Thymus (tissue), 11 donors: ENCODE measurements at regions not wholly inside any gene's neighbourhood (a gene's known extent, or its start where the extent isn't known, plus 50 kb on each side); places are given as distances from the start of the nearest gene placed in this dataset.

Experiments
- DNase-seq, 9 donors: peaks; one replicate each; pipeline ENCODE4 v3.0.0-alpha.2; 2013; ENCODE audit warnings: low spot score in 9 of 9, low read depth in 6 of 9, missing footprints in 1 of 9
- H3K27ac ChIP-seq, 2 donors: one replicate each; pipeline ENCODE4 v1.5.1; 2013; ENCODE audit warnings: control low read depth in 1 of 2, low read depth in 1 of 2, low read length in 1 of 2, mild to moderate bottlenecking in 1 of 2, moderate library complexity in 1 of 2
- H3K27me3 ChIP-seq, 2 donors: one replicate each; pipeline ENCODE4 v1.5.1; 2013; ENCODE audit warnings: low read length in 1 of 2; ENCODE audit not compliant: control insufficient read depth in 2 of 2, insufficient read depth in 1 of 2
- H3K36me3 ChIP-seq, 2 donors: one replicate each; pipeline ENCODE4 v1.5.1; 2013; ENCODE audit warnings: low read length in 1 of 2, mild to moderate bottlenecking in 1 of 2, moderate library complexity in 1 of 2; ENCODE audit not compliant: control insufficient read depth in 2 of 2, insufficient read depth in 2 of 2
- H3K4me1 ChIP-seq, 2 donors: one replicate each; pipeline ENCODE4 v1.5.1; 2013; ENCODE audit warnings: low read length in 2 of 2; ENCODE audit not compliant: control insufficient read depth in 2 of 2, insufficient read depth in 2 of 2
- H3K4me3 ChIP-seq, 2 donors: one replicate each; pipeline ENCODE4 v1.5.1; 2013; ENCODE audit warnings: low read length in 2 of 2, control low read depth in 1 of 2, mild to moderate bottlenecking in 1 of 2
- H3K9me3 ChIP-seq, 2 donors: one replicate each; pipeline ENCODE4 v1.5.1; 2013; ENCODE audit warnings: low read length in 1 of 2, mild to moderate bottlenecking in 1 of 2; ENCODE audit not compliant: control insufficient read depth in 2 of 2, insufficient read depth in 1 of 2
- WGBS: extraction: QIAGEN DNeasy Blood & Tissue Kit; methylation state at CpG from one replicate; pipeline ENCODE4 v1.1.7; 2013; 5-methylcytosine and 5-hydroxymethylcytosine counted together
- donor health status: healthy.

DNA sequence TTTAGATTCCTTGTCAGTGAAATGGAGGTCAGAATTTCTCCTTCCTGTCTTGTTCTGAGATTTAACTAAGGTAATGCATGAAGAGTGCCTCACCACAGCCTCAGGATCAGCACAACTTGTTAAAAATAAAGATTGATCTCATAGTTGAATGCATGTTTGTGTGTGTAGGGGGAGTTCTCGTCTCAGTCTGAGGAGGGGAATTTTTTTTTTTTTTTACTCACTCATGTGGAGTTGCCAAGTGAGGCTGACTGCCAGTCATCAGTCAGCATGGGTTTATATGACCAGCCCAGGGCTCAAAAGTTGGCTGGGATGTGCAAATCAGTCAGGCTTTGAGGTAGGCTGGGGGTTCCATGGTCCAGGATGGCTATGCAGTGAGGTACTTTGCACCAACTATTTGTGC, 113.2 kb downstream of the FANCF start:
- Histone ChIP-seq H3K36me3 (no peaks in the 10 kb centered on the region), H3K27ac (no peak overlapping the region), H3K4me1 (no peaks in the 10 kb centered on the region), H3K27me3 (no peaks in the 10 kb centered on the region), H3K4me3 (no peak overlapping the region), H3K9me3 (no peaks in the 10 kb centered on the region)
- 64% methylated on average over 1 of the region's 1 CpG for whole genome bisulfite sequencing
- no peak for DNase-seq

DNA sequence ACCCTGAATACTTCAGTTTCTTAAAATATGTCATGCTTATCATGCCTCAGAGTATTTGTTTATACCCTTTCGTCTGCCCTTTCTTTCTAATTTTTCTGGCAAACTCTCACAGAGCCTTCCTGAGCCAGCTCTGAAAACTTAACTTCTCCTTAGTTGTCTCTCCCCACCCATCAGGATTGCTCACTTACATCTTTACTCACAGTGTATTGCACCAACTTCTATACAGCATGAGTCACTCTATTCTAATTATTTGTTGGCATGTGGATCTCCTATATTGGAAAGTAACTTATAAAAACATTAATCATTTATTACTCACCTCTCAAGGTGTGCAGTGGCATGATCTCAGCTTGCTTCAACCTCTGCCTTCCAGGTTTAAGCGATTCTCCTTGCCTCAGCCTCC, 114.9 kb downstream of the FANCF start:
- H3K36me3 ChIP-seq: no peaks in the 10 kb centered on the region
- WGBS: 89% methylated on average over 2 of the region's 2 CpGs
- no peaks in the 10 kb centered on the region for H3K9me3 ChIP-seq

DNA sequence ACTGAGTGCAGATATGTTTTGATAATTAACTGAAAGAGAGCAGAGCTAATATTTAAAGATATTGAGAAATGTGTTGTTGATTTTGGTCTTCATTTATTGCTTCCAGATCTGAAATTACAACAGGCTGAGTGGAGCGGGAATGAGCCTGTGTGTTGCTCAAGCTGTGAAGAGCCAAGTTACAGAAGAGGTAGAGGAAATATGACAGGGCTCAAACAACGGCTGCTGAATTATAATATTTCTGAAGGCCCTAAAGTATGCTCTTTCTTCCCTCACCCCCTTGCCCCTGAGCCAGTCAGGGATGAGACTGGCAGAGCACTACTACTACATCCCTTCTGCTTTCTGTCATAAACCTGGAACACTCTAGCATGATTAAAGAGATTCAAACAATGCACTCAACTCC, 115.6 kb downstream of the FANCF start:
- Histone ChIP-seq H3K4me1 (no peaks in the 10 kb centered on the region), H3K4me3 (no peak overlapping the region), H3K9me3 (no peaks in the 10 kb centered on the region), H3K36me3 (no peaks in the 10 kb centered on the region), H3K27ac (no peak overlapping the region), H3K27me3 (no peaks in the 10 kb centered on the region)
- DNase-seq: no peak
- 77% methylated on average over 2 of the region's 2 CpGs for WGBS

More for the DNA sequence above, 114.9 kb downstream of the FANCF start:
- no peak for DNase-seq
- Histone ChIP-seq H3K4me3 (no peak overlapping the region), H3K27ac (no peak overlapping the region), H3K4me1 (no peaks in the 10 kb centered on the region), H3K27me3 (no peaks in the 10 kb centered on the region)

DNA sequence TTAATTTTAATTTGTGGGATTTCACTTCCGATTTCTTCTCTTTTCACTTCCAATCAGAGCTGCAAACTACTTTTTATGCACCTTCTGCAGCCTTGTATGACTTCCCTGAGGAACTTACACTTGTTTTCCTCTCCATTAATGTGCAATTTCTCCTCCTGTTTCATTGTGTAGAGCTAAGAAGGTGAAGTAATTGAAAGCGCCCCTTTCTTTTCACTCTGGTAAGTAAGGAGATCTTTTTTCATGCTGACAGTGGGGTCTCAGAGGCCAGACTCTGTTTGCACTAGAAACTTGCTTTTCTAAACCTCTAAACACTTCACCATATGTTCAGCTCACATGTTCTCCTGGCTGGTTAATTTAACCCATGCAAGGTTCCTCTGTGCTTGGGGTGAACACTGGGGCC, 117.0 kb downstream of the FANCF start:
- H3K27me3 ChIP-seq: no peaks in the 10 kb centered on the region
- H3K27ac ChIP-seq: no peak overlapping the region
- no peaks in the 10 kb centered on the region for H3K36me3 ChIP-seq
- H3K4me3 ChIP-seq: no peak overlapping the region
- no peak for DNase-seq
- no peaks in the 10 kb centered on the region for H3K9me3 ChIP-seq
- 76% methylated on average over 2 of the region's 2 CpGs for WGBS
- H3K4me1 ChIP-seq: no peaks in the 10 kb centered on the region

DNA sequence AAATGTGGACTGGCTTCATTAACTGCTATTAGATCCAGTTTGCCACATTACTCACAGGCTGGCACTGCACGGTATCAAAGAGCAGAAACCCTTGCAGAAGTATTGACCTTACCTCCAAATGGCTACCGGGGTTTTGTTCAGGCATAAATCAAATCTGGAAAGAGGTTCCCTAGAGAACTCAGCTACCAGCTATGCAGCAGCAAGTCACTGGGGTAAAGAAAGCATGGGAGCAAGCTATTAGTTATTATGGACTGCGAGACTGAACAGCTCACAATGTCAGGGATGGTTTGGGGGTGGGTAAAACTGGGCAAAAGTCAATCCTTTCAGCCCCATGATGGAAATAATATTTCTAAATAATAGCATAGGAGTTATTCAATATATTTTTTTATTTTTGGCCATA, 128.1 kb downstream of the FANCF start:
- Histone ChIP-seq H3K27ac (no peak overlapping the region), H3K9me3 (no peaks in the 10 kb centered on the region), H3K27me3 (no peaks in the 10 kb centered on the region), H3K36me3 (no peaks in the 10 kb centered on the region), H3K4me3 (no peak overlapping the region), H3K4me1 (no peaks in the 10 kb centered on the region)
- WGBS: 84% methylated on average over 3 of the region's 3 CpGs
- DNase-seq: no peak

DNA sequence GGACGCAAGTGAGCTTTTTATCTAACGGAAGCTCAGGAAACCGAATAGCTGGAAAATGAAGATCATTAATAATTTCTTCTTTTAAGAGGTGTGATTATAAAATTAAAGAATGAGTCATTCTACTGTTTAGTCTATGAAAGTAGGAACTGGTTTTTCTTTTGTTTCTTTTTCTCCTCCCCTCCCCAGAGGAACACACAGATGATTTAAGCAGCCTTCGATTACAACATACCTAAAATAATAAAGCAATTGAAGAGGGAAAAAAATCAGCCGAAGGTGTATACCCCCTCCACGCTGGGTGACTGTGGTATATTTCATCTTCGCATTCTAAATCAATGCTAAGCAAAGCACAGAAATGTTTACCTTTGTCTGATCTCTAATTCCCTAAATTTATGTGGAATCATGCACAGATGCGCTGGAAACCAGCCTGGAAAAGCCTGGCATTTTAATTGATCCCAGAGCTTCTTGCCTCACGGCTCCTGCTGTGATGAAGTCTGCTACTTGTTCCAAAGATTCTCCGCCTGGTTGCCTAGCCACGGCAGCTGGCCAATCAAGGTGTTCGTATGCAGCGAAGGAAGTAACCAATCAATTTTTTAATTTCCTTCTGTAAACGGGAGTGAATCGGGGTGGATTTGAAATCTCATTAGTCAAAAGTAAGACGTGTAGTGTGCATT, 133.9 kb downstream of the FANCF start:
- 89% methylated on average over 16 of the region's 16 CpGs for WGBS
- H3K4me1 ChIP-seq: no peaks in the 10 kb centered on the region

DNA sequence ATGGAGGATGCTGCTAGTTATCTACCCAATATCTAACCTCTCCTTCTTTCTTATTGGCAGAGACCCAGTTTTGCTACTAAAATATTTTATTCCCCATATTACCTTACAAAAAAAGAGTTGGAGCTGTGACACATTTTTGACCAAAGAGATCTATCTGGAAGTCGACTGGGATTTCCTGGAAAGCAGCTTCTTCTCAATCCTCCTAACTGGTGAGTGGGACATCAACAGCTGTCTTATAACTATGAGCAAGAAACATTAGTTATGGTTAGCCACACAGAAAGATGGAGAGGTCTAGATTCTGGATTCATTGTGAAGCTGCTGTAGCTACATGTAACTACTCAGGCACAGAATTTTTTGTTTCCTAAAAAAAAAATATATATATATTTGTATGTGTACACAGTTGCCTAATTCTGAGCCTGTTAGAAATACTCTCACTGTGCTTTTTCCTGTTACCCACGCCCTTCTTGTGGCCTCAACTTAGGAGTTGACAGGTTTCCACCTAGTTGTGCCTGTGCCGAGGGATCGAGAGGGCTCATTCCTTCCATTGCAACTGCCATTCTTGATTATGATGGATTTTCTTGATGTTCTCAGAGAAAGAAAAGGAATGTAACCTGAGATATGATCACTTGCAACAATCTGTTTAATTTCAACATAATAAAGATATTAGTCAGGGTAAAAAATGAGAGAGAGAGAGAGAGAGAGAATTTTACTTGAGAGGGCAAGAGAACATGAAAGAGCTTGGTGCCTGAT, 142.0 kb downstream of the SLC17A6 start:
- DNase-seq: no peak
- Histone ChIP-seq H3K27ac (no peak overlapping the region), H3K27me3 (no peaks in the 10 kb centered on the region), H3K9me3 (no peaks in the 10 kb centered on the region), H3K36me3 (no peaks in the 10 kb centered on the region), H3K4me3 (no peak overlapping the region), H3K4me1 (no peaks in the 10 kb centered on the region)
- 73% methylated on average over 4 of the region's 4 CpGs for WGBS

More for the DNA sequence above, 133.9 kb downstream of the FANCF start:
- Histone ChIP-seq H3K36me3 (no peaks in the 10 kb centered on the region), H3K27ac (no peak overlapping the region), H3K4me3 (no peak overlapping the region), H3K27me3 (no peaks in the 10 kb centered on the region), H3K9me3 (no peaks in the 10 kb centered on the region)
- no peak for DNase-seq

DNA sequence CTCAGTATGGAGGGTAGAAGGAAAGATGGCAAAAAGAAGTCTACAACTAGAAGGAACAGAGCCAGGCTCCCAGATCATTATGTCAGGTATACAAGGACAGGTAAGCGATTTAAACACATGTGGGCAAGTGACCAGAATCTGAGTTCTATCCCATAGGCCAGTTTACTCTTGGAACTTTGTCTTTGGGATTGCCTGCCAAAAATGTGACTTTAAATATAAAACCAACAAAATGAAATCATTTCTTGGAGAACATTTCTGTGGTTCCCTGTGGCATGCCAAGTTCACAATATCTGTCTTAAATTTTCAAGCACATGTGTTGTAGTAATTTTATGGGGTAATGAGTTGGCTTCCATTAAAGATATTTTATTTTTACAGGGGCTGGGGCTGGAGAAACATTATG, 141.0 kb downstream of the SLC17A6 start:
- 90% methylated on average over 1 of the region's 1 CpG for WGBS
- Histone ChIP-seq H3K36me3 (no peaks in the 10 kb centered on the region), H3K27me3 (no peaks in the 10 kb centered on the region), H3K4me3 (no peak overlapping the region), H3K4me1 (no peaks in the 10 kb centered on the region), H3K27ac (no peak overlapping the region), H3K9me3 (no peaks in the 10 kb centered on the region)
- no peak for DNase-seq

DNA sequence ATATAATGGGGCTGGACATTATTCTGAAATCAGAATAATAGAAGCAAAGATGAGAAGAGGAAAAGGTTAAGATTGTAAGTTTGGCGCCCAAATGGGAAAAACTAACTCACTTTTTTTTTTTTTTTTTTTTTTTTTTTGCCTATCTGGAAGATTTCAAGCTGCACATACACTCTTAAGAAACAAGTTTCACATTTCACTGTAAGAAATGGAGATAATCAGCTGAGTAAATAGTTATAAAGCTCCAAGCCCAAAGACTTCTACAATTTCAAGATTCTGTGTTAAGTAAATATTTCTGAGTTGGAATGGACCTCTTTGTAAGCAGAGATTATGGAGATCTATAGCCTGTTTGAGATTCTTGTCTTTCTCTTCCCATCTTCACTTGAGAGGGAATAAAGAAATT, 140.0 kb downstream of the SLC17A6 start:
- Histone ChIP-seq H3K36me3 (no peaks in the 10 kb centered on the region), H3K27ac (no peak overlapping the region), H3K9me3 (no peaks in the 10 kb centered on the region), H3K27me3 (no peaks in the 10 kb centered on the region), H3K4me1 (no peaks in the 10 kb centered on the region), H3K4me3 (no peak overlapping the region)
- 88% methylated on average over 1 of the region's 1 CpG for WGBS
- DNase-seq: no peak
